ENCODE measurements at regions not wholly inside any gene's neighbourhood (a gene's known extent, or its start where the extent isn't known, plus 50 kb on each side); places are given as distances from the start of the nearest gene placed in this dataset.
"Not testable (repeated sequence)": the region's sequence is repeated elsewhere in the genome, so short reads cannot be mapped to it uniquely, and the experiment has no call there.

DNA sequence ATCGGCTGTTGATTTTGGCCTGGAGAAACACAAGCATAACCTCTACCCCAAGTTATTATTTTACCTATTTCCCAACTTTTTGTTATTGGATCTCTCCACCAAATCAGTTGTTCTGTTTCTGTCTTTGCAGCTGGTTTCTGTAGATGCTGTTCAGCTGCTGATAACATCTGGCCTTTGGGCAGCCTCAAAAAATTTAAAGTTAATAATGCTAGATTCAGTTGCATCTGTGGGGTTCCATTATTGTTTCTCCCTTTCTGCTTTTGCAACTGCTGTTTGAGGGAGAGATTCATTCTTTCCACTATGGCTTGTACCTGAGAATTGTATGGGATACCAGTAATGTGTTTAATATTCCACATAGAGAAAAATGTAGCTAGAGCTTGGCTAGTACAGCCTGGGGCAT lies 118.7 kb upstream of the IGFBP3 start:
- not testable (repeated sequence) for H3K4me1 ChIP-seq (ENCODE audit: insufficient read depth, low read length); H3K27me3 ChIP-seq (ENCODE audit: insufficient read depth, low read length); H2AFZ ChIP-seq (ENCODE audit: low read depth, low read length); H3K9me3 ChIP-seq (ENCODE audit: low read length); H3K4me3 ChIP-seq (ENCODE audit: low read length); H3K36me3 ChIP-seq (ENCODE audit: insufficient read depth, low read length)

DNA sequence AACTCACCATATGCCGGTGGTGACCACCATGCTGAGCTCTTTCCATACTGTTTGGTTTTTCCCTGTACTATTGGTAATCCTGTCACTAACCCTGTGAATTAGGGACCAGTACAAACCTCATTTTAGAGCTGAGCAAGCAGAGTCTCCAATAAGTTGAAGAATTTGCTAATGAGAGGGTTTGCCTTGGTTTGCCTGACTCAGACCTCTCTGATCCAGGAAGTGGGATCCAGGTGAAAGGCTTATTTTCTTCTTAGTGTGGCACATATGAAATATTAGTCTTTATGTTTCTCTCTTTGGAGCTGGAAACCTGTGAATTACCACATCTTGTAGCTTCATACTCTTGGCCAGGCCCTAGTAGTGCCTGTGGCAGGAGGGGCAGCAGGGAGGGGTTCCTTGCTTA lies 114.1 kb upstream of the IGFBP3 start:
- Histone ChIP-seq H3K36me3 (ENCODE audit: insufficient read depth, low read length) (no peaks in the 10 kb centered on the region), H3K4me1 (ENCODE audit: insufficient read depth, low read length) (no peaks in the 10 kb centered on the region), H3K9me3 (ENCODE audit: low read length) (no peaks in the 10 kb centered on the region), H3K4me3 (ENCODE audit: low read length) (no peak overlapping the region), H2AFZ (ENCODE audit: low read depth, low read length) (no peak overlapping the region), H3K27me3 (ENCODE audit: insufficient read depth, low read length) (no peaks in the 10 kb centered on the region)

DNA sequence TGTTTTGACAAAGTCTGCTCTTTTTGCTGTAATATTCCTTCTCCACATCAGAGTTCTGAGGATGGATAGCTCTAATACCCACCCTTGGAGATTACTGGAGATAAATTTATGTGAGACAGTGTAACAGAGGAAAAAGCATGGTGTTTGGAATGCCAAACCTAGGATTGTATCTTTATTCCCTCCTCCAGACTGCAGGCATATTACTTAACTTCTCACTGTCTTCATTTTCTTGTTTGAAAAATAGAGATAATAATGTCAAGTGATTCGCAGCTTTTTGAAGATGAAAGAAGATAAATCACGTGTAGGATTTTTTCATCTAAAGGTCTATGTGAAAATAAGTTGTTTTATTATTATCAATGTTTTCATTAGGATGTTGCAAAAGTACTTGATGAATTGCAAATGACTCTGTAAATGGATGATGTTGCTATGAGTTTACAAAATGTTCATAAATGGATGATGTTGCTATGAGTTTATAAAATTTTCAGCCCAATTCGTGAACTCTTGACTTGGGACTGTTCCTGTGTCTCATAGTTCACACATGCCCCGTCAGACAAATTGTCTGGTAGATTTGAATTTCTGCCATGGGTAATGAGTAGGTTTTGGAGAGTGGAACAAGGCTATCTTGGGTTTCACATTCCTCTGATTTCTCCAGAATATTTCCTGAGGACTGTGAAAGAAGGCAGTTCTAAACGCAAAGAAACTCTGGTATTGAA lies 113.1 kb upstream of the IGFBP3 start:
- Histone ChIP-seq H3K36me3 (ENCODE audit: insufficient read depth, low read length) (no peaks in the 10 kb centered on the region), H3K4me1 (ENCODE audit: insufficient read depth, low read length) (peaks cover 4% of the 10 kb centered on the region), H3K27me3 (ENCODE audit: insufficient read depth, low read length) (no peaks in the 10 kb centered on the region), H3K9me3 (ENCODE audit: low read length) (no peaks in the 10 kb centered on the region), H2AFZ (ENCODE audit: low read depth, low read length) (no peak overlapping the region), H3K4me3 (ENCODE audit: low read length) (no peak overlapping the region)

DNA sequence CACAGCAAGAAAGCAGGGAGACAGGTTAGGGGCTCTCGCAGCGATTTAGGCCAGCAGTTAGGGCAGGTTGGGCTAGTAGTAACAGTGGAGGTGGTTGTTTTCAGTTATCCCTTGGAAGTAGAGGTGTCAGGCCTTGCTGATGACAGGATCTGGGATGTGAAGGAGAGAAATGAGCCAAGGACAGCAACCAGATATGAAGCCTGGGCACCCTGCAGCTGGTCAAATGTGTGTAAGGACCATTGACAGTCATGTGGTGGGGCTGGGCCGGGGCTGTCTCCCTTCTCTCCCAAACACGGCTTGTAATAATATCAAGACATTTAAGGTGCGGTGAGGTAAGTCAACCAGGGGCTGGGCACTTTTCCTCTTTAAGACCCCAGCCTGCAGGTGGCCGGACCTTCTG lies 112.5 kb upstream of the IGFBP3 start:
- Histone ChIP-seq H3K27me3 (ENCODE audit: insufficient read depth, low read length) (no peaks in the 10 kb centered on the region), H2AFZ (ENCODE audit: low read depth, low read length) (no peak overlapping the region), H3K4me1 (ENCODE audit: insufficient read depth, low read length) (peaks cover 10% of the 10 kb centered on the region), H3K36me3 (ENCODE audit: insufficient read depth, low read length) (no peaks in the 10 kb centered on the region), H3K4me3 (ENCODE audit: low read length) (no peak overlapping the region), H3K9me3 (ENCODE audit: low read length) (no peaks in the 10 kb centered on the region)

DNA sequence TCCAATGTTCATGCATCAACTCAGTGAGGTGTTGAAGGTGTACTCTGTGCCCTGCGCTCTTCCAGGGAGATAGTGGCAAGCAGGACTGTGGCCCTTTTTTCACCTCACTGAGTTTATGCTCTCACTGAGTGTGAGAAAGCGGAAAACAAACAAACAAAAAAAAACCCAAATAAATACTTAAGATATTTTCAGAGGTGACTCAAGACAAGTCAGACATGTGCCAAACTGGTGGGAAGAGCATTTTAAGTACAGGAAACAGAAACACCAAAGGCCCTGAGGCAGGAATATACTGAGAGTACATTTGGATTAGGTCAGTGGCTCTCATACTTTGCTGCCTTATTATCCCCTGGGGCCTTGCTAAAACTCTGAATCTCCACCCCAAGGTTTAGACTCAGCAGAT lies 111.9 kb upstream of the IGFBP3 start:
- Histone ChIP-seq H3K36me3 (ENCODE audit: insufficient read depth, low read length) (no peaks in the 10 kb centered on the region), H3K27me3 (ENCODE audit: insufficient read depth, low read length) (no peaks in the 10 kb centered on the region), H2AFZ (ENCODE audit: low read depth, low read length) (no peak overlapping the region), H3K9me3 (ENCODE audit: low read length) (no peaks in the 10 kb centered on the region), H3K4me1 (ENCODE audit: insufficient read depth, low read length) (peaks cover 10% of the 10 kb centered on the region), H3K4me3 (ENCODE audit: low read length) (no peak overlapping the region)

DNA sequence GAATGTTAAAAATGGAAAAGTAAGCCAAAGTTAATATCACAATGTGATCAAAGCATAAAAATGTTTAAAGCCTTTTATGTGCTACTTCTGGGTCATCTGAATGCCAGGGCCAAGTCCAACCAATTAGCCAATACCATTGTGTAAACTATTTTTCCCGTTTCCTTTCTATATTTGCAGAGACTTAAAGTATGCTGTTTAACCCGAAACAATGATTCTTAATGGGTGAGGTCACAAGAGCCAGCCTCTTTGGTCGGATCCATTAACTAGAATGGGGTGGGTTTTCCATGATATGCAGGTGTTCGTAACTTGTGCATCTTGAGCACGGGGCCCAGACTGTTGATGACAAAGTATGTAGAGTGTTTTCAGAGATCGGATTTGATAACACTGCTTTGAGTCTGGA lies 111.3 kb upstream of the IGFBP3 start:
- H2AFZ ChIP-seq (ENCODE audit: low read depth, low read length): no peak overlapping the region
- peaks cover 10% of the 10 kb centered on the region for H3K4me1 ChIP-seq (ENCODE audit: insufficient read depth, low read length)
- no peaks in the 10 kb centered on the region for H3K9me3 ChIP-seq (ENCODE audit: low read length)
- H3K4me3 ChIP-seq (ENCODE audit: low read length): no peak overlapping the region
- H3K27me3 ChIP-seq (ENCODE audit: insufficient read depth, low read length): no peaks in the 10 kb centered on the region
- H3K36me3 ChIP-seq (ENCODE audit: insufficient read depth, low read length): no peaks in the 10 kb centered on the region

DNA sequence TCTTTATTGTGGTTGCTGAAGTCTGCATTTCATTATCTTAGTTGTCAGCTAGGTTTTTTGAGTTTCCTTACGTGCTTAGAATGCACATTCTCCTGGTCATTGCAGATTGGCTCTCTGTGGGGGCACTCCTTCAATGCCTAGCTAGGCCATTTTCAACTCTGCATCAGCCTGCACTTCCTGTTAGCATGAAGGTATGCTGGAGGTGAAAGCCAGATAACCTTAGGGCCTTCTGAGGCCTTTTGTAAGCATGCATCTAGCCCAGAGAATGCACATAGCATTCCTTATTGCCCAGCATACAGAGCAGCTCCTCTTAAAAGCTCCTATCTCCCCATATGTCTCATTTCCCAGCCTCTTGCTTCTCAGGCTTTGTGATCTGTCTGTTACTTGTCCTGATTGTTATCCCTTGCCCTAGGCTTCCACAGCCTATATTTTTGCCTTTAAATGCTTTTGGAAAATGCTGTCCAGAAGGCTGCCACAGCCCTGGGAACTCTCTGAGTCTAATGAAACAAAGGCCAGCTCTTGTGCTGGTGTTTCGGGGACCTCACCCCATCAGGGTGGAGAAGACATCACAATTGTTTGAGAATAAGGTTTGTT lies 108.1 kb upstream of the IGFBP3 start:
- peak overlapping the region; percentile 21 for H2AFZ ChIP-seq (ENCODE audit: low read depth, low read length)
- no peak overlapping the region for H3K4me3 ChIP-seq (ENCODE audit: low read length)
- no peaks in the 10 kb centered on the region for H3K27me3 ChIP-seq (ENCODE audit: insufficient read depth, low read length)
- H3K9me3 ChIP-seq (ENCODE audit: low read length): no peaks in the 10 kb centered on the region
- no peaks in the 10 kb centered on the region for H3K36me3 ChIP-seq (ENCODE audit: insufficient read depth, low read length)
- peaks cover 10% of the 10 kb centered on the region for H3K4me1 ChIP-seq (ENCODE audit: insufficient read depth, low read length)

DNA sequence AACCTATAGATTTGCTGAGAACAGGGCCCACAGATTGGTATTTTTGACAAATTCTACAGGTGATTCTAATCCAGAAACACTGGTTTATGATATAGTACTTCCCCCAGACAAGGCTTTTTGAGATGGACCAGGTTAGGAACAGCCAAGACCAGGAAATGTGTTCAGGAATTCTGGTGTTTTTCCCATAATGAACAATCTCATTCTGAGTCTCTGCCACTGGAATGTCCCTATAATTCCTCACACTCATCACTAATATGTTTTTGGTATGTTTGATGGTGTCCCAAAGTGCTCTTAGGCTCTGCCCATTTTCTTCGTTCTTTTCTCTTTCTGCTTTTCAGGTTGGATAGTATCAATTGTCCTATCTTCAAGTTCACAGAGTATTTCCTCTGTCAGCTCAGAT lies 107.2 kb upstream of the IGFBP3 start:
- no peak overlapping the region for H3K4me3 ChIP-seq (ENCODE audit: low read length)
- no peak overlapping the region for H2AFZ ChIP-seq (ENCODE audit: low read depth, low read length)
- no peaks in the 10 kb centered on the region for H3K36me3 ChIP-seq (ENCODE audit: insufficient read depth, low read length)
- no peaks in the 10 kb centered on the region for H3K9me3 ChIP-seq (ENCODE audit: low read length)
- H3K27me3 ChIP-seq (ENCODE audit: insufficient read depth, low read length): no peaks in the 10 kb centered on the region
- peaks cover 10% of the 10 kb centered on the region for H3K4me1 ChIP-seq (ENCODE audit: insufficient read depth, low read length)

DNA sequence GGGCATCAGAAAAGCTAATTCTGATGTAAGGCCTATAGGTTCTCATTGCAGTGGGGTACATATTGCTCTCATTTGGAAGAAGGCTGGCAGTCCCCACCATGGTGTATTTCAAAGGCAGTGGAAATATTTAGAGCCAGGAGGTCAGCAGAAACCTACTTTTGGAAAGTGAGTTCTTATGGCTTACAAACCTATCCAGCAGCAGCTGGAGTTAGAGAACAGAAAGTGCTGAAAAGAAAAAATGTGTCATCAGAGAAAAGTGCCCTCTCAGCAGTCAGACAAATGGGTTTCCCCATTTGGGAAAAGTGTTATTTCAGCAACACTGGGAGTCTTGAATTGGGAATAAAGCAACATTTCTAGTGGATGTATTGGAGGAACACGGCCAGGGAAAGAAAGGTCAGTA lies 105.7 kb upstream of the IGFBP3 start:
- no peak overlapping the region for H2AFZ ChIP-seq (ENCODE audit: low read depth, low read length)
- H3K36me3 ChIP-seq (ENCODE audit: insufficient read depth, low read length): no peaks in the 10 kb centered on the region
- peaks cover 10% of the 10 kb centered on the region for H3K4me1 ChIP-seq (ENCODE audit: insufficient read depth, low read length)
- no peaks in the 10 kb centered on the region for H3K27me3 ChIP-seq (ENCODE audit: insufficient read depth, low read length)
- no peak overlapping the region for H3K4me3 ChIP-seq (ENCODE audit: low read length)
- no peaks in the 10 kb centered on the region for H3K9me3 ChIP-seq (ENCODE audit: low read length)

DNA sequence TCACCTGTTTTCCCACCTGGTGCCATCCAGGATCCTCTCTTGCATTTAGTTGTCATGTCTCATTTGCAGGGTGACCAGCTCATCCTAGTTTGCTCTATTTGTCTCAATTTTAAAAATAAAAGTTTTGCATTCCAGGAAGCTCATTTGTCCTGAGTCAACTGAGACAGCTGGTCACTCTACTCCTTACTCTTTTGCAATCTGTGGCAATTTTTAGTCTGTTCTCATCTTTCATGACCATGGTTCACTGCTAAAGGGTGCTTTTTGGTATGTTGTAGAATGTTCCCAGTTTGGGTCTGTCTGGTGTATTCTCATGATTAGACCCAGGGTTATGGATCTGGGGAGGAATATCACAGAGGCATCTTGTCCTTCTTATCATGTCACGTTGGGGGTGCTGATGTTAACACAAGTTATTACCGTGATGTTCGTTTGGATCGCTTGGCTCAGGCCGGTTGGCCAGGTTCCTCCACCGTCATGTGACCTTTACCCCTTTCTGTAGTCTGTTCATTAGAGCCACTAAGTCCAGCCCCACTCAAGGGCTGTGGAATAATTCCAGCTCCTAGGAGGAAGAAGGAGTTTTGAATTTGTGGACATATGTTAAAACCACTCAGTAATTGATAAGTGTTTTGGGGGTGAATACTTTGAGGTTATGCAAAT lies 103.3 kb upstream of the IGFBP3 start:
- no peak overlapping the region for H2AFZ ChIP-seq (ENCODE audit: low read depth, low read length)
- no peak overlapping the region for H3K4me3 ChIP-seq (ENCODE audit: low read length)

DNA sequence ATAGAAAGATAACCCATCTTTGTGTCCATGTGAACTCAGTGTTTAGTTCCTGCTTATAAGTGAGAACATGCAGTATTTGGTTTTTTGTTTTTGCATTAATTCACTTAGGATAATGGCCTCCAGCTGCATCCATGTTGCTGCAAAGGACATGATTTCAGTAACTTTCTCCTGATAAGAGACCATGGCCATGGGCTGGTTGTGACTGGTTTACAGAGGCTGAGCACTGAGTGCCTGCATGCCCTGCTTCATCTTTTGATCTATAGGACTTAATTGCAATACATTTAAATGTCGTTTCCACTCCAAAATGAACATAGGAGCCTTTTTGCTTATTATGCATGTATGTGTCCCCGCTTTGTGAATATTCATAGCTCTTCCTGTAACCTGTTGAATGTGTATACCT lies 101.3 kb upstream of the IGFBP3 start:
- Histone ChIP-seq H3K36me3 (ENCODE audit: insufficient read depth, low read length) (no peaks in the 10 kb centered on the region), H3K4me1 (ENCODE audit: insufficient read depth, low read length) (no peaks in the 10 kb centered on the region), H3K4me3 (ENCODE audit: low read length) (no peak overlapping the region), H3K27me3 (ENCODE audit: insufficient read depth, low read length) (no peaks in the 10 kb centered on the region), H3K9me3 (ENCODE audit: low read length) (no peaks in the 10 kb centered on the region), H2AFZ (ENCODE audit: low read depth, low read length) (no peak overlapping the region)

More for the DNA sequence above, 103.3 kb upstream of the IGFBP3 start:
- no peaks in the 10 kb centered on the region for H3K36me3 ChIP-seq (ENCODE audit: insufficient read depth, low read length)
- no peaks in the 10 kb centered on the region for H3K9me3 ChIP-seq (ENCODE audit: low read length)
- H3K27me3 ChIP-seq (ENCODE audit: insufficient read depth, low read length): no peaks in the 10 kb centered on the region
- peaks cover 7% of the 10 kb centered on the region for H3K4me1 ChIP-seq (ENCODE audit: insufficient read depth, low read length)

DNA sequence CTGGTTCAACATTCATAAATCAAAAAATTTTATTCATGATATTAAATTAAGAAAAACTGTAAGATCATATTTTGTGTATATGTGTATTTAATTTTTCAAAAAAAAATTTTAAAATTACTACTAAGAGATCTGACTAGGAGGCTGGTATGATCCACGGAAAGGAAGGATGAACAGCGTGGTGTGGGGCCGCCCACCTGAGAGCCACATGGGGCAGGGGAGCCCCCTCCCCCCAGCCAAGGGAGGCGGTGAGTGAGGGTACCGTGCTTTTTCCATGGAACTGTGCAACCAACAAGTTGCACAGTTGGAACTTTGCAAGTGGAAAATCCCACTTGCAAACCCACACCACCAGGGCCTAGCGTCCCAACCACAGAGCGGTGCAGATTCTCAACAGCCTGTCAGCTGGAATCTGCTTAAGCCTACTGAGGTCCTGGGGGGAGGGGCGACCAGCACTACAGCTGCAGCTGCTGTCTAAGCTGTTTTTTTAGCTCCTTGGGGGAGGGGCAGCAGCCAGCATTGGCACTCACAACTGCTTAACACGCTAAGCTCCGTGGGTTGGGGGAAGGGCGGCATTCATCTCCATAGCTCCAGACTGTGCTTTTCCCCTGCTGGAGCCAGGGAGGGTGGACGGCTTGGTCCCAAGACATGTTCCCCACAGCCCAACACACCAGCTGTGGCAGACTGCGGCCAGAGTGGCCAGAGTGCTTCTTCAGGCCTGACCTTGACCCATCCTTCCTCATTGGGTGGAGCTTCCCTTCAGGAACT lies 94.2 kb upstream of the IGFBP3 start:
- Histone ChIP-seq H3K27me3 (ENCODE audit: insufficient read depth, low read length) (no peaks in the 10 kb centered on the region), H3K4me1 (ENCODE audit: insufficient read depth, low read length) (peaks cover 6% of the 10 kb centered on the region), H3K36me3 (ENCODE audit: insufficient read depth, low read length) (no peaks in the 10 kb centered on the region), H3K9me3 (ENCODE audit: low read length) (no peaks in the 10 kb centered on the region), H3K4me3 (ENCODE audit: low read length) (no peak overlapping the region), H2AFZ (ENCODE audit: low read depth, low read length) (no peak overlapping the region)

DNA sequence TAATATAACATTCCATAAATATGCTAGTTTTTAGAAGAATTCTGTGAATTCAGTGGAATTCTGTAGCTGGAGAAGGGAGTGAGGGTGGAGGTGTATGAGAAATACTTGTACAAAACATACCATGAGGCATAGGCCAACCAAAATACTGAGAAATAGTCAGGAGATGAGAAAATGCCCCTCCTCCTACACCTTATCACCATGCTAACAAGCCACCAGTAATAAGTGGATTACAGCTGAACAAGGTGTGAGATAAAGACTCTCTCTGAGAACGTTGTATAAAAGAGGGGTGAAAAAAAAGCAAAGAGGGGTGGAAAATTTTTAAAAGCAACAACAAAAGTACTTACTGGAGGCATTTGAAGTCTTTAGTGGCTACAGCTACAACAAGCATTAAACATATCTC lies 90.4 kb upstream of the IGFBP3 start:
- Histone ChIP-seq H2AFZ (ENCODE audit: low read depth, low read length) (no peak overlapping the region), H3K9me3 (ENCODE audit: low read length) (peaks cover 2% of the 10 kb centered on the region), H3K36me3 (ENCODE audit: insufficient read depth, low read length) (no peaks in the 10 kb centered on the region), H3K27me3 (ENCODE audit: insufficient read depth, low read length) (no peaks in the 10 kb centered on the region), H3K4me1 (ENCODE audit: insufficient read depth, low read length) (peaks cover 6% of the 10 kb centered on the region), H3K4me3 (ENCODE audit: low read length) (no peak overlapping the region)

Data from neuron (in vitro differentiated cells).